H9 (cell line): ENCODE measurements at regions not wholly inside any gene's neighbourhood (a gene's known extent, or its start where the extent isn't known, plus 50 kb on each side); places are given as distances from the start of the nearest gene placed in this dataset.

Experiments used
- DNase-seq: peaks from one replicate; pipeline ENCODE4 v3.0.0-alpha.2; 2017
- H2AFZ ChIP-seq: one replicate; pipeline ENCODE4 v1.6.1; 2013; ENCODE audit warnings: mild to moderate bottlenecking, low read length, control low read depth, moderate library complexity
- H2AK5ac ChIP-seq: 2 replicates; pipeline ENCODE4 v1.6.1; 2013; ENCODE audit warnings: low read length, control low read depth, mixed read lengths; ENCODE audit not compliant: insufficient read length
- H2BK120ac ChIP-seq: one replicate; pipeline ENCODE4 v1.6.1; 2013; ENCODE audit warnings: low read depth, mild to moderate bottlenecking, low read length, control low read depth, inconsistent platforms; ENCODE audit not compliant: poor library complexity, severe bottlenecking
- H2BK12ac ChIP-seq: 2 replicates; pipeline ENCODE4 v1.6.1; 2013; ENCODE audit warnings: low read length, control low read depth, mixed read lengths, low read depth; ENCODE audit not compliant: insufficient read length
- H2BK15ac ChIP-seq: 2 replicates; pipeline ENCODE4 v1.6.1; 2013; ENCODE audit warnings: low read depth, low read length, control low read depth
- H2BK20ac ChIP-seq: one replicate; pipeline ENCODE4 v1.6.1; 2013; ENCODE audit warnings: low read depth, mild to moderate bottlenecking, low read length, control low read depth, inconsistent platforms; ENCODE audit not compliant: poor library complexity, severe bottlenecking
- H2BK5ac ChIP-seq: 2 replicates; pipeline ENCODE4 v1.6.1; 2013; ENCODE audit warnings: low read length, control low read depth, mixed read lengths; ENCODE audit not compliant: insufficient read length
- H3K14ac ChIP-seq: 2 replicates; pipeline ENCODE4 v1.6.1; 2013; ENCODE audit warnings: low read length, control low read depth; ENCODE audit not compliant: insufficient read depth
- H3K18ac ChIP-seq: 2 replicates; pipeline ENCODE4 v1.6.1; 2013; ENCODE audit warnings: low read depth, mild to moderate bottlenecking, mixed read lengths, low read length, control low read depth; ENCODE audit not compliant: insufficient read length
- H3K23ac ChIP-seq: 2 replicates; pipeline ENCODE4 v1.6.1; 2013; ENCODE audit warnings: low read length, control low read depth, mixed read lengths, low read depth; ENCODE audit not compliant: insufficient read length
- H3K23me2 ChIP-seq: 2 replicates; pipeline ENCODE4 v1.6.1; 2013; ENCODE audit warnings: low read depth, mild to moderate bottlenecking, mixed read lengths, low read length, control low read depth; ENCODE audit not compliant: insufficient read length, poor library complexity, severe bottlenecking
- H3K27ac ChIP-seq: 2 replicates; pipeline ENCODE4 v1.5.1; 2013; ENCODE audit warnings: low read length, control low read depth, mixed read lengths, low read depth; ENCODE audit not compliant: insufficient read length
- H3K27me3 ChIP-seq: 2 replicates; pipeline ENCODE4 v1.6.1; 2013; ENCODE audit warnings: low read length, control low read depth, inconsistent platforms; ENCODE audit not compliant: insufficient read depth
- H3K4ac ChIP-seq: 2 replicates; pipeline ENCODE4 v1.6.1; 2013; ENCODE audit warnings: low read depth, mild to moderate bottlenecking, control low read depth, inconsistent platforms, low read length, moderate library complexity
- H3K4me1 ChIP-seq: 2 replicates; pipeline ENCODE4 v1.6.1; 2013; ENCODE audit warnings: low read length, control low read depth, inconsistent platforms; ENCODE audit not compliant: insufficient read depth
- H3K4me2 ChIP-seq: 2 replicates; pipeline ENCODE4 v1.6.1; 2013; ENCODE audit warnings: low read length, control low read depth, mixed read lengths; ENCODE audit not compliant: insufficient read length, insufficient read depth
- H3K56ac ChIP-seq: 2 replicates; pipeline ENCODE4 v1.6.1; 2013; ENCODE audit warnings: low read depth, mild to moderate bottlenecking, mixed read lengths, low read length, control low read depth; ENCODE audit not compliant: insufficient read length
- H3K79me1 ChIP-seq: 2 replicates; pipeline ENCODE4 v1.6.1; 2013; ENCODE audit warnings: low read depth, mild to moderate bottlenecking, moderate library complexity, low read length, control low read depth, inconsistent platforms; ENCODE audit not compliant: insufficient read depth, poor library complexity, severe bottlenecking
- H3K79me2 ChIP-seq: 2 replicates; pipeline ENCODE4 v1.6.1; 2013; ENCODE audit warnings: low read length, control low read depth, inconsistent platforms; ENCODE audit not compliant: insufficient read depth
- H3K9ac ChIP-seq: 2 replicates; pipeline ENCODE4 v1.6.1; 2013; ENCODE audit warnings: low read length, control low read depth, mixed read lengths; ENCODE audit not compliant: insufficient read length; ENCODE audit errors: extremely low read depth
- H3K9me3 ChIP-seq: one replicate; pipeline ENCODE4 v1.6.1; 2013; ENCODE audit warnings: low read depth, low read length, inconsistent platforms; ENCODE audit not compliant: control insufficient read depth
- H3T11ph ChIP-seq: one replicate; pipeline ENCODE4 v1.6.1; 2013; ENCODE audit warnings: mild to moderate bottlenecking, low read length, control low read depth, inconsistent platforms
- H4K20me1 ChIP-seq: one replicate; pipeline ENCODE4 v1.6.1; 2013; ENCODE audit not compliant: control insufficient read depth, insufficient read length, insufficient read depth
- H4K5ac ChIP-seq: 2 replicates; pipeline ENCODE4 v1.6.1; 2013; ENCODE audit warnings: low read depth, mild to moderate bottlenecking, mixed read lengths, low read length, control low read depth; ENCODE audit not compliant: insufficient read length
- H4K8ac ChIP-seq: replicated peaks from 2 replicates; pipeline ENCODE4 v1.6.1; 2013; ENCODE audit warnings: low read length, control low read depth, mixed read lengths, low read depth; ENCODE audit not compliant: insufficient read length
- H4K91ac ChIP-seq: 2 replicates; pipeline ENCODE4 v1.6.1; 2013; ENCODE audit warnings: low read depth, mild to moderate bottlenecking, moderate library complexity, mixed read lengths, low read length, control low read depth; ENCODE audit not compliant: insufficient read length
- H3K27ac Mint-ChIP-seq, 3 experiments: 2 replicates in 2 of 3; 3 replicates in 1 of 3; pipeline ENCODE4 v1.8.0; 2020 to 2021; ENCODE audit warnings: mixed read lengths in 3 of 3, mild to moderate bottlenecking in 1 of 3, moderate library complexity in 1 of 3
- H3K27me3 Mint-ChIP-seq: 2 replicates; pipeline ENCODE4 v1.8.0; 2021; ENCODE audit warnings: low read depth, mild to moderate bottlenecking, moderate library complexity, mixed read lengths
- H3K36me3 Mint-ChIP-seq, 3 experiments: 2 replicates in 2 of 3; 3 replicates in 1 of 3; pipeline ENCODE4 v1.8.0; 2020 to 2021; ENCODE audit warnings: low read depth in 3 of 3, mixed read lengths in 3 of 3; ENCODE audit not compliant: insufficient read depth in 1 of 3
- H3K4me1 Mint-ChIP-seq, 2 experiments: 2 replicates each; pipeline ENCODE4 v1.8.0; 2020; ENCODE audit warnings: mixed read lengths in 2 of 2
- H3K4me3 Mint-ChIP-seq, 2 experiments: 2 replicates in 1 of 2; 3 replicates in 1 of 2; pipeline ENCODE4 v1.8.0; 2020 to 2021; ENCODE audit warnings: mild to moderate bottlenecking in 2 of 2, mixed read lengths in 2 of 2, moderate library complexity in 1 of 2
- H3K9me3 Mint-ChIP-seq, 2 experiments: 2 replicates in 1 of 2; 3 replicates in 1 of 2; pipeline ENCODE4 v1.8.0; 2020; ENCODE audit warnings: mild to moderate bottlenecking in 2 of 2, mixed read lengths in 2 of 2, moderate library complexity in 1 of 2
- WGBS: extraction: QIAGEN DNeasy Blood & Tissue Kit; methylation state at CpG from one replicate; pipeline ENCODE4 v1.1.7; 2013; ENCODE audit warnings: missing lambda C conversion rate, low lambda C conversion rate, mixed read lengths; ENCODE audit not compliant: insufficient read length; ENCODE audit errors: extremely low coverage; 5-methylcytosine and 5-hydroxymethylcytosine counted together
- TF ChIP-seq, protein P1 (sequence below): fragments of 200-600 bp; sonication (generic); conservative IDR thresholded peaks from 3 replicates; pipeline ENCODE4 v1.8.0; 2021; ENCODE audit warnings: antibody characterized with exemption, mild to moderate bottlenecking

DNA sequence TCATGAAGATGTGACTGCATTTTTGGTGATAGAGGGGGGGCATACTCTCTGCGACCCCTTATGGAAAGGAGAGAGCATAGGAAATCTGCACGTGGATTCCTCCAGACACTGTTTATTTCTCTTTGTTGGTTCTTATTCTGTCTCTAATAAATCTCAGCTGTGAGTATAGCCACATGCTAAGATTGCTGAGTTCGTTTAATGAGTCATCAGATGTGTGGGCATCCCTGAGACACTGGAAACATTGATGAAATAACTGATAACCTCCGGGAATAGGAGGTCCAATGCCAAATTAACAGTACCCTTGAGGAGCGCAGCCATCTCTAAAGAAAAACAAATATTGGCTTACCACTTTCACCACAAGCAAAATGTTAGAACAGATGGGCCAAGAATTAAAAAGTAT is 880.2 kb upstream of the NEGR1 start:
- H2AFZ ChIP-seq = no peak overlapping the region

More for the DNA sequence above, 880.2 kb upstream of the NEGR1 start:
- Histone ChIP-seq H2BK5ac (no peak overlapping the region), H3K23me2 (no peaks in the 10 kb centered on the region), H2BK120ac (no peak overlapping the region), H3T11ph (no peak overlapping the region), H2BK20ac (no peak overlapping the region), H4K91ac (no peak overlapping the region), H3K27me3 (no peaks in the 10 kb centered on the region), H3K23ac (no peak overlapping the region), H3K56ac (no peak overlapping the region), H3K9ac (no peak overlapping the region), H4K5ac (no peak overlapping the region), H3K14ac (no peak overlapping the region), H3K9me3 (no peaks in the 10 kb centered on the region), H4K8ac (no peak overlapping the region), H2BK15ac (no peak overlapping the region), H3K27ac (no peak overlapping the region), H3K79me2 (no peaks in the 10 kb centered on the region), H2BK12ac (no peak overlapping the region), H4K20me1 (no peaks in the 10 kb centered on the region), H3K4me1 (no peaks in the 10 kb centered on the region), H2AK5ac (no peak overlapping the region), H3K18ac (no peak overlapping the region), H3K4me2 (no peak overlapping the region), H3K4ac (no peak overlapping the region), H3K79me1 (no peaks in the 10 kb centered on the region)
- no CpG with 5 or more reads among the region's 5 CpGs for WGBS
- H3K4me3 Mint-ChIP-seq = no peak overlapping the region
- no peaks in the 10 kb centered on the region for H3K36me3 Mint-ChIP-seq
- TF ChIP-seq, protein P1, sequence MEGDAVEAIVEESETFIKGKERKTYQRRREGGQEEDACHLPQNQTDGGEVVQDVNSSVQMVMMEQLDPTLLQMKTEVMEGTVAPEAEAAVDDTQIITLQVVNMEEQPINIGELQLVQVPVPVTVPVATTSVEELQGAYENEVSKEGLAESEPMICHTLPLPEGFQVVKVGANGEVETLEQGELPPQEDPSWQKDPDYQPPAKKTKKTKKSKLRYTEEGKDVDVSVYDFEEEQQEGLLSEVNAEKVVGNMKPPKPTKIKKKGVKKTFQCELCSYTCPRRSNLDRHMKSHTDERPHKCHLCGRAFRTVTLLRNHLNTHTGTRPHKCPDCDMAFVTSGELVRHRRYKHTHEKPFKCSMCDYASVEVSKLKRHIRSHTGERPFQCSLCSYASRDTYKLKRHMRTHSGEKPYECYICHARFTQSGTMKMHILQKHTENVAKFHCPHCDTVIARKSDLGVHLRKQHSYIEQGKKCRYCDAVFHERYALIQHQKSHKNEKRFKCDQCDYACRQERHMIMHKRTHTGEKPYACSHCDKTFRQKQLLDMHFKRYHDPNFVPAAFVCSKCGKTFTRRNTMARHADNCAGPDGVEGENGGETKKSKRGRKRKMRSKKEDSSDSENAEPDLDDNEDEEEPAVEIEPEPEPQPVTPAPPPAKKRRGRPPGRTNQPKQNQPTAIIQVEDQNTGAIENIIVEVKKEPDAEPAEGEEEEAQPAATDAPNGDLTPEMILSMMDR = no peak
- H3K27ac Mint-ChIP-seq = no peak overlapping the region
- H3K4me1 Mint-ChIP-seq = no peaks in the 10 kb centered on the region
- DNase-seq = no peak
- H3K9me3 Mint-ChIP-seq = no peaks in the 10 kb centered on the region
- no peaks in the 10 kb centered on the region for H3K27me3 Mint-ChIP-seq
